ENCODE measurements at regions not wholly inside any gene's neighbourhood (a gene's known extent, or its start where the extent isn't known, plus 50 kb on each side); places are given as distances from the start of the nearest gene placed in this dataset.

- ChIA-PET POLR2A (no interaction called here), CTCF (no interaction called here)
- TF ChIP-seq HMGA2 (CRISPR knock-in tag; IDR thresholded peaks at IDR 0.05), result no peak
- TF ChIP-seq OVOL2 (CRISPR knock-in tag; IDR thresholded peaks at IDR 0.05; ENCODE audit: borderline replicate concordance), result no peak
- TF ChIP-seq TEAD1 (CRISPR knock-in tag; IDR thresholded peaks at IDR 0.05), result no peak
- no peak for TF ChIP-seq SOX15 (CRISPR knock-in tag; IDR thresholded peaks at IDR 0.05)
- TF ChIP-seq ZNF671 (CRISPR knock-in tag; IDR thresholded peaks at IDR 0.05), result no peak
- TF ChIP-seq, protein P1, sequence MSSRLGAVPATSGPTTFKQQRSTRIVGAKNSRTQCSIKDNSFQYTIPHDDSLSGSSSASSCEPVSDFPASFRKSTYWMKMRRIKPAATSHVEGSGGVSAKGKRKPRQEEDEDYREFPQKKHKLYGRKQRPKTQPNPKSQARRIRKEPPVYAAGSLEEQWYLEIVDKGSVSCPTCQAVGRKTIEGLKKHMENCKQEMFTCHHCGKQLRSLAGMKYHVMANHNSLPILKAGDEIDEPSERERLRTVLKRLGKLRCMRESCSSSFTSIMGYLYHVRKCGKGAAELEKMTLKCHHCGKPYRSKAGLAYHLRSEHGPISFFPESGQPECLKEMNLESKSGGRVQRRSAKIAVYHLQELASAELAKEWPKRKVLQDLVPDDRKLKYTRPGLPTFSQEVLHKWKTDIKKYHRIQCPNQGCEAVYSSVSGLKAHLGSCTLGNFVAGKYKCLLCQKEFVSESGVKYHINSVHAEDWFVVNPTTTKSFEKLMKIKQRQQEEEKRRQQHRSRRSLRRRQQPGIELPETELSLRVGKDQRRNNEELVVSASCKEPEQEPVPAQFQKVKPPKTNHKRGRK (CRISPR knock-in tag; IDR thresholded peaks at IDR 0.05; ENCODE audit: borderline replicate concordance), result no peak
- no peak for TF ChIP-seq RELA (CRISPR knock-in tag; IDR thresholded peaks at IDR 0.05; ENCODE audit: borderline replicate concordance)
- TF ChIP-seq, protein P2, sequence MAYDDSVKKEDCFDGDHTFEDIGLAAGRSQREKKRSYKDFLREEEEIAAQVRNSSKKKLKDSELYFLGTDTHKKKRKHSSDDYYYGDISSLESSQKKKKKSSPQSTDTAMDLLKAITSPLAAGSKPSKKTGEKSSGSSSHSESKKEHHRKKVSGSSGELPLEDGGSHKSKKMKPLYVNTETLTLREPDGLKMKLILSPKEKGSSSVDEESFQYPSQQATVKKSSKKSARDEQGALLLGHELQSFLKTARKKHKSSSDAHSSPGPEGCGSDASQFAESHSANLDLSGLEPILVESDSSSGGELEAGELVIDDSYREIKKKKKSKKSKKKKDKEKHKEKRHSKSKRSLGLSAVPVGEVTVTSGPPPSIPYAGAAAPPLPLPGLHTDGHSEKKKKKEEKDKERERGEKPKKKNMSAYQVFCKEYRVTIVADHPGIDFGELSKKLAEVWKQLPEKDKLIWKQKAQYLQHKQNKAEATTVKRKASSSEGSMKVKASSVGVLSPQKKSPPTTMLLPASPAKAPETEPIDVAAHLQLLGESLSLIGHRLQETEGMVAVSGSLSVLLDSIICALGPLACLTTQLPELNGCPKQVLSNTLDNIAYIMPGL (CRISPR knock-in tag; IDR thresholded peaks at IDR 0.05), result no peak
- no peak for TF ChIP-seq GTF2I (CRISPR knock-in tag; conservative IDR thresholded peaks at IDR 0.05)
- no peak for TF ChIP-seq ZNF425 (CRISPR knock-in tag; conservative IDR thresholded peaks at IDR 0.05)
- TF ChIP-seq ATF2 (CRISPR knock-in tag; IDR thresholded peaks at IDR 0.05; ENCODE audit: borderline replicate concordance, low read depth), result no peak
- TF ChIP-seq ZNF396 (CRISPR knock-in tag; IDR thresholded peaks at IDR 0.05; ENCODE audit: borderline replicate concordance), result no peak
- TF ChIP-seq, protein P3, sequence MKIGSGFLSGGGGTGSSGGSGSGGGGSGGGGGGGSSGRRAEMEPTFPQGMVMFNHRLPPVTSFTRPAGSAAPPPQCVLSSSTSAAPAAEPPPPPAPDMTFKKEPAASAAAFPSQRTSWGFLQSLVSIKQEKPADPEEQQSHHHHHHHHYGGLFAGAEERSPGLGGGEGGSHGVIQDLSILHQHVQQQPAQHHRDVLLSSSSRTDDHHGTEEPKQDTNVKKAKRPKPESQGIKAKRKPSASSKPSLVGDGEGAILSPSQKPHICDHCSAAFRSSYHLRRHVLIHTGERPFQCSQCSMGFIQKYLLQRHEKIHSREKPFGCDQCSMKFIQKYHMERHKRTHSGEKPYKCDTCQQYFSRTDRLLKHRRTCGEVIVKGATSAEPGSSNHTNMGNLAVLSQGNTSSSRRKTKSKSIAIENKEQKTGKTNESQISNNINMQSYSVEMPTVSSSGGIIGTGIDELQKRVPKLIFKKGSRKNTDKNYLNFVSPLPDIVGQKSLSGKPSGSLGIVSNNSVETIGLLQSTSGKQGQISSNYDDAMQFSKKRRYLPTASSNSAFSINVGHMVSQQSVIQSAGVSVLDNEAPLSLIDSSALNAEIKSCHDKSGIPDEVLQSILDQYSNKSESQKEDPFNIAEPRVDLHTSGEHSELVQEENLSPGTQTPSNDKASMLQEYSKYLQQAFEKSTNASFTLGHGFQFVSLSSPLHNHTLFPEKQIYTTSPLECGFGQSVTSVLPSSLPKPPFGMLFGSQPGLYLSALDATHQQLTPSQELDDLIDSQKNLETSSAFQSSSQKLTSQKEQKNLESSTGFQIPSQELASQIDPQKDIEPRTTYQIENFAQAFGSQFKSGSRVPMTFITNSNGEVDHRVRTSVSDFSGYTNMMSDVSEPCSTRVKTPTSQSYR (CRISPR knock-in tag; IDR thresholded peaks at IDR 0.05), result no peak
- no peak for TF ChIP-seq GRHL2 (CRISPR knock-in tag; IDR thresholded peaks at IDR 0.05; ENCODE audit: insufficient replicate concordance, severe bottlenecking)
- TF ChIP-seq, protein P4, sequence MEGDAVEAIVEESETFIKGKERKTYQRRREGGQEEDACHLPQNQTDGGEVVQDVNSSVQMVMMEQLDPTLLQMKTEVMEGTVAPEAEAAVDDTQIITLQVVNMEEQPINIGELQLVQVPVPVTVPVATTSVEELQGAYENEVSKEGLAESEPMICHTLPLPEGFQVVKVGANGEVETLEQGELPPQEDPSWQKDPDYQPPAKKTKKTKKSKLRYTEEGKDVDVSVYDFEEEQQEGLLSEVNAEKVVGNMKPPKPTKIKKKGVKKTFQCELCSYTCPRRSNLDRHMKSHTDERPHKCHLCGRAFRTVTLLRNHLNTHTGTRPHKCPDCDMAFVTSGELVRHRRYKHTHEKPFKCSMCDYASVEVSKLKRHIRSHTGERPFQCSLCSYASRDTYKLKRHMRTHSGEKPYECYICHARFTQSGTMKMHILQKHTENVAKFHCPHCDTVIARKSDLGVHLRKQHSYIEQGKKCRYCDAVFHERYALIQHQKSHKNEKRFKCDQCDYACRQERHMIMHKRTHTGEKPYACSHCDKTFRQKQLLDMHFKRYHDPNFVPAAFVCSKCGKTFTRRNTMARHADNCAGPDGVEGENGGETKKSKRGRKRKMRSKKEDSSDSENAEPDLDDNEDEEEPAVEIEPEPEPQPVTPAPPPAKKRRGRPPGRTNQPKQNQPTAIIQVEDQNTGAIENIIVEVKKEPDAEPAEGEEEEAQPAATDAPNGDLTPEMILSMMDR (IDR thresholded peaks at IDR 0.05), result no peak
- no peak for TF ChIP-seq ESRRA (CRISPR knock-in tag; IDR thresholded peaks at IDR 0.05; ENCODE audit: borderline replicate concordance)
- no peak for TF ChIP-seq PREB (CRISPR knock-in tag; IDR thresholded peaks at IDR 0.05; ENCODE audit: borderline replicate concordance)
- TF ChIP-seq, protein P5, sequence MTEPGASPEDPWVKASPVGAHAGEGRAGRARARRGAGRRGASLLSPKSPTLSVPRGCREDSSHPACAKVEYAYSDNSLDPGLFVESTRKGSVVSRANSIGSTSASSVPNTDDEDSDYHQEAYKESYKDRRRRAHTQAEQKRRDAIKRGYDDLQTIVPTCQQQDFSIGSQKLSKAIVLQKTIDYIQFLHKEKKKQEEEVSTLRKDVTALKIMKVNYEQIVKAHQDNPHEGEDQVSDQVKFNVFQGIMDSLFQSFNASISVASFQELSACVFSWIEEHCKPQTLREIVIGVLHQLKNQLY (CRISPR knock-in tag; IDR thresholded peaks at IDR 0.05), result no peak
- TF ChIP-seq ZNF416 (CRISPR knock-in tag; IDR thresholded peaks at IDR 0.05), result no peak
- Mint-ChIP-seq H3K36me3 (no peaks in the 10 kb centered on the region), H3K27me3 (ENCODE audit: low read depth) (no peaks in the 10 kb centered on the region), H3K4me3 (no peak overlapping the region), H3K9me3 (peaks cover 9% of the 10 kb centered on the region), H3K4me1 (no peaks in the 10 kb centered on the region), H3K27ac (no peak overlapping the region)
- no peak for ATAC-seq
- DNase-seq (ENCODE audit: low spot score), result no peak
Observed at GRCh38 chr15:39106950-39107349, 473.9 kb upstream of the THBS1 start.
